H1 (cell line): ENCODE measurements at regions not wholly inside any gene's neighbourhood (a gene's known extent, or its start where the extent isn't known, plus 50 kb on each side); places are given as distances from the start of the nearest gene placed in this dataset.

Experiments used
- CTCF ChIA-PET: fragments of 300-600 bp; sonication (Branson Sonifier 250); formaldehyde crosslinking; loops from one replicate; lab custom pipeline; 2021; ENCODE audit not compliant: partially characterized antibody; lab: Charles Lee
- POLR2A ChIA-PET: fragments of 300-600 bp; sonication (Branson Sonifier 250); formaldehyde crosslinking; loops from one replicate; lab custom pipeline; 2021; ENCODE audit warnings: inconsistent platforms; ENCODE audit not compliant: partially characterized antibody; lab: Charles Lee
- DNase-seq, 2 experiments: peaks; one replicate each; pipeline versions ENCODE4 v3.0.0 to v3.0.0-alpha.2; 2010 to 2022; ENCODE audit warnings: low spot score in 2 of 2, low read depth in 1 of 2, mixed read lengths in 1 of 2
- FAIRE-seq: peaks from 2 replicates; lab custom pipeline; 2011; peaks lifted over from hg19 to GRCh38; lab: Jason Lieb, UNC
- H2AFZ ChIP-seq: 2 replicates; pipeline ENCODE4 v1.8.1; 2012; ENCODE audit warnings: low read length, inconsistent platforms
- H2AK5ac ChIP-seq: 2 replicates; pipeline ENCODE4 v1.6.1; 2013; ENCODE audit warnings: low read depth, low read length
- H2BK120ac ChIP-seq: replicated peaks from 2 replicates; pipeline ENCODE3; 2013; ENCODE audit warnings: low read depth, low read length, inconsistent platforms
- H2BK12ac ChIP-seq: 2 replicates; pipeline ENCODE4 v1.6.1; 2013; ENCODE audit warnings: low read depth, low read length
- H2BK15ac ChIP-seq: 2 replicates; pipeline ENCODE4 v1.6.1; 2013; ENCODE audit warnings: low read length
- H2BK20ac ChIP-seq: 2 replicates; pipeline ENCODE4 v1.6.1; 2013; ENCODE audit warnings: low read length
- H2BK5ac ChIP-seq: 2 replicates; pipeline ENCODE4 v1.6.1; 2013; ENCODE audit warnings: low read depth, low read length
- H3K14ac ChIP-seq: 2 replicates; pipeline ENCODE4 v1.6.1; 2013; ENCODE audit warnings: inconsistent platforms; ENCODE audit not compliant: insufficient read length
- H3K18ac ChIP-seq: 2 replicates; pipeline ENCODE4 v1.6.1; 2013; ENCODE audit warnings: low read length; ENCODE audit errors: extremely low read depth
- H3K23ac ChIP-seq: 2 replicates; pipeline ENCODE4 v1.6.1; 2013; ENCODE audit warnings: inconsistent platforms; ENCODE audit not compliant: insufficient read length
- H3K23me2 ChIP-seq: 2 replicates; pipeline ENCODE4 v1.6.1; 2013; ENCODE audit warnings: low read depth, low read length
- H3K27ac ChIP-seq: 2 replicates; pipeline ENCODE4 v1.6.1; 2011; ENCODE audit warnings: low read depth, low read length, inconsistent platforms
- H3K27me3 ChIP-seq, 4 experiments: replicated peaks in 1 of 4; 1 replicate in 1 of 4; 2 replicates in 3 of 4; pipeline versions ENCODE4 v1.6.1 to v1.8.1; 2011 to 2013; ENCODE audit warnings: low read length in 3 of 4, mild to moderate bottlenecking in 3 of 4, inconsistent platforms in 2 of 4, mixed read lengths in 2 of 4, moderate library complexity in 1 of 4; ENCODE audit not compliant: control insufficient read depth in 3 of 4, insufficient read depth in 3 of 4; ENCODE audit errors: extremely low read depth in 1 of 4
- H3K36me3 ChIP-seq, 4 experiments: 2 replicates each; pipeline versions ENCODE4 v1.6.1 to v1.8.1; 2011 to 2013; ENCODE audit warnings: mild to moderate bottlenecking in 4 of 4, low read length in 3 of 4, moderate library complexity in 2 of 4, control low read depth in 1 of 4, inconsistent platforms in 1 of 4; ENCODE audit not compliant: insufficient read depth in 4 of 4, control insufficient read depth in 2 of 4
- H3K4ac ChIP-seq: replicated peaks from 2 replicates; pipeline ENCODE3; 2013; ENCODE audit warnings: low read length, low read depth, mixed read lengths, inconsistent platforms; ENCODE audit not compliant: insufficient read length
- H3K4me1 ChIP-seq, 4 experiments: replicated peaks in 1 of 4; 1 replicate in 1 of 4; 2 replicates in 3 of 4; pipeline versions ENCODE4 v1.6.1 to v1.8.1; 2011 to 2013; ENCODE audit warnings: low read length in 3 of 4, inconsistent platforms in 2 of 4, mixed read lengths in 1 of 4; ENCODE audit not compliant: insufficient read depth in 4 of 4, control insufficient read depth in 3 of 4
- H3K4me2 ChIP-seq, 2 experiments: 2 replicates each; pipeline versions ENCODE4 v1.6.1 to v1.8.1; 2011 to 2013; ENCODE audit warnings: low read depth in 2 of 2, low read length in 2 of 2, control low read depth in 1 of 2, inconsistent platforms in 1 of 2, mild to moderate bottlenecking in 1 of 2; ENCODE audit not compliant: insufficient read depth in 1 of 2
- H3K4me3 ChIP-seq, 4 experiments: fragments of 200-600, 300-600 bp in 1 of 4; sonication (generic), shearing (Covaris generic), sonication (Bioruptor Twin) in 1 of 4; 2 replicates each; pipeline versions ENCODE4 v1.5.1 to v1.8.1; 2011 to 2016; ENCODE audit warnings: low read length in 4 of 4, low read depth in 3 of 4, control low read depth in 2 of 4, inconsistent platforms in 2 of 4, mild to moderate bottlenecking in 2 of 4, mixed read lengths in 1 of 4, moderate library complexity in 1 of 4; ENCODE audit not compliant: insufficient read depth in 2 of 4; ENCODE audit errors: extremely low read depth in 1 of 4
- H3K56ac ChIP-seq: replicated peaks from 2 replicates; pipeline ENCODE3; 2013; ENCODE audit warnings: low read depth, mild to moderate bottlenecking, mixed read lengths, low read length, inconsistent platforms; ENCODE audit not compliant: insufficient read length
- H3K79me1 ChIP-seq: 2 replicates; pipeline ENCODE4 v1.6.1; 2013; ENCODE audit warnings: low read depth, low read length, control low read depth
- H3K79me2 ChIP-seq, 2 experiments: 2 replicates each; pipeline versions ENCODE4 v1.6.1 to v1.8.1; 2012 to 2013; ENCODE audit warnings: low read length in 2 of 2, mild to moderate bottlenecking in 2 of 2, inconsistent platforms in 1 of 2; ENCODE audit not compliant: insufficient read depth in 2 of 2, control insufficient read depth in 1 of 2
- H3K9ac ChIP-seq, 4 experiments: replicated peaks in 1 of 4; 1 replicate in 1 of 4; 2 replicates in 3 of 4; pipeline versions ENCODE4 v1.6.1 to v1.8.1; 2011 to 2013; ENCODE audit warnings: low read depth in 3 of 4, low read length in 3 of 4, control low read depth in 2 of 4, mild to moderate bottlenecking in 2 of 4, moderate library complexity in 2 of 4, inconsistent platforms in 1 of 4; ENCODE audit errors: extremely low read depth in 1 of 4
- H3K9me3 ChIP-seq, 2 experiments: 2 replicates each; pipeline versions ENCODE4 v1.6.1 to v1.8.1; 2012 to 2013; ENCODE audit warnings: mild to moderate bottlenecking in 2 of 2, moderate library complexity in 2 of 2, control low read depth in 1 of 2, inconsistent platforms in 1 of 2, low read depth in 1 of 2, low read length in 1 of 2, mixed read lengths in 1 of 2; ENCODE audit not compliant: insufficient read depth in 2 of 2
- H4K20me1 ChIP-seq, 2 experiments: replicated peaks in 1 of 2; 2 replicates each; pipeline versions ENCODE3 to v1.8.1; 2011 to 2013; ENCODE audit warnings: inconsistent platforms in 2 of 2, low read length in 2 of 2, mild to moderate bottlenecking in 1 of 2; ENCODE audit not compliant: insufficient read depth in 2 of 2, control insufficient read depth in 1 of 2
- H4K5ac ChIP-seq: 2 replicates; pipeline ENCODE4 v1.6.1; 2013; ENCODE audit warnings: low read length, low read depth, mixed read lengths, inconsistent platforms; ENCODE audit not compliant: insufficient read length
- H4K8ac ChIP-seq: 2 replicates; pipeline ENCODE4 v1.8.0; 2013; ENCODE audit warnings: mild to moderate bottlenecking, moderate library complexity, low read length, inconsistent platforms; ENCODE audit not compliant: insufficient read depth; ENCODE audit errors: extremely low read depth
- H4K91ac ChIP-seq: replicated peaks from 2 replicates; pipeline ENCODE3; 2013; ENCODE audit warnings: low read length, mixed read lengths, inconsistent platforms; ENCODE audit not compliant: insufficient read length
- KDM5A ChIP-seq: fragments of 200-600 bp; IDR thresholded peaks from 2 replicates; pipeline ENCODE4 v1.7.1; 2012; ENCODE audit warnings: mild to moderate bottlenecking, low read length, inconsistent platforms, mixed read lengths

- H3K18ac ChIP-seq: no peak overlapping the region
- no peaks in the 10 kb centered on the region for H3K9me3 ChIP-seq
- no peak overlapping the region for H2BK5ac ChIP-seq
- H2BK15ac ChIP-seq: no peak overlapping the region
- no peak overlapping the region for H2AK5ac ChIP-seq
- H3K23me2 ChIP-seq: no peaks in the 10 kb centered on the region
- H2BK20ac ChIP-seq: no peak overlapping the region
- H3K4me3 ChIP-seq: no peak overlapping the region
- no peaks in the 10 kb centered on the region for H3K79me2 ChIP-seq
- no peak for TF ChIP-seq KDM5A
- no peak overlapping the region for H3K9ac ChIP-seq
- no peak for FAIRE-seq
- no peaks in the 10 kb centered on the region for H3K27me3 ChIP-seq
- H4K8ac ChIP-seq: no peak overlapping the region
- H3K4ac ChIP-seq: no peak overlapping the region
- H2AFZ ChIP-seq: no peak overlapping the region
- H4K5ac ChIP-seq: no peak overlapping the region
- no peak overlapping the region for H3K23ac ChIP-seq
- H3K14ac ChIP-seq: no peak overlapping the region
- no peak for DNase-seq
- H3K27ac ChIP-seq: no peak overlapping the region
- no peaks in the 10 kb centered on the region for H3K79me1 ChIP-seq
- no peak overlapping the region for H2BK120ac ChIP-seq
- H4K91ac ChIP-seq: no peak overlapping the region
- no peak overlapping the region for H2BK12ac ChIP-seq
- H4K20me1 ChIP-seq: no peaks in the 10 kb centered on the region
- no peaks in the 10 kb centered on the region for H3K4me1 ChIP-seq
- H3K4me2 ChIP-seq: no peak overlapping the region
- ChIA-PET CTCF (interaction anchor here (0.6 kb wide), 2 partner anchors 86 to 1593 kb away, joined by 3 read pairs; no protein-coding TSS in a partner anchor), POLR2A (interaction anchor here (1.0 kb wide), 1 partner anchor 18 kb away, joined by 4 read pairs; no protein-coding TSS in a partner anchor)
- H3K56ac ChIP-seq: no peak overlapping the region
- no peaks in the 10 kb centered on the region for H3K36me3 ChIP-seq
Observed at GRCh38 chr13:33560726-33561125, 257.2 kb upstream of the RFC3 start.
